Dermis blood vessel endothelial cell (primary cell): ENCODE measurements at regions not wholly inside any gene's neighbourhood (a gene's known extent, or its start where the extent isn't known, plus 50 kb on each side); places are given as distances from the start of the nearest gene placed in this dataset.
"Not testable (repeated sequence)": the region's sequence is repeated elsewhere in the genome, so short reads cannot be mapped to it uniquely, and the experiment has no call there.

Experiments used
- DNase-seq: peaks from one replicate; pipeline ENCODE4 v3.0.0; 2010

DNA sequence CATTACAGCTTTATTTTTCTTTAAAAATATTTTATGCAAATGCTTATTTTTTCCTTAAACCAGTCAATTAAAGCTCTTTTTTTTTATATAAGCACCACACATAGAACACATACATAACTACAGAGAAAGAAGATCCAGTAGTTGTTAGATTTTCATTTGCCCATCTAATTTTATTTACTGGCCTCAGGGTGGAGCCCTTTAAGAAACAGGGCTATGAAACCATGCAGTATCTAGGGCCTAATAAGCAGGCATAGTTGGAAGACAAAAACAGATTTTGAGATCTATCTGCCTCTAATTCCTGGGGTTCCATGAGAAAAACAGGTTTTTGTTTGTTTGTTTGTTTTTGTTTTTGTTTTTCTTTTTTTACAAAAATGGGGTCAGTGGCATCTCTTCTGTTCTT, 120.6 kb downstream of the BCHE start:
- DNase-seq, result no peak

DNA sequence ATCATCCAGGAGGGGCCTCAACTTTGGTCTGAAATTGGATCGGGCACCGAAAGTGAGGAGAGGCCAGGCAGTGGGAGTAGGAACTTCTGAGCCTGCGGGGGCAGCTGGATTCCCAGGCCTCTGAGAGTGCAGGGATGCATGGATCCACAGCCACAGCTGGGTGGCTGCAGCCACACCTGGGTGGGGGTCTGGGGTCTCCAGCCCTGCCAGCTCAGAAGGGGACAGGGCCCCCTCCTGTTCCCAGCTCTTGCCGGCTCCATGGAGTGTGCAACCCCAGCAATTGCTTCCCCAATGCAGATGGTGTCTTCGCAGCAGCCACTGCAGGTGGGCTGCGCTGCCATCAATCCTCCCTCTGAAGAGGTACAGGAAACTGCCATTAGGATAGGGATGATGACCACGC, 123.7 kb downstream of the BCHE start:
- no peak for DNase-seq

- DNase-seq, result no peak
Observed at GRCh38 chr3:165712382-165712781, 124.8 kb downstream of the BCHE start.

DNA sequence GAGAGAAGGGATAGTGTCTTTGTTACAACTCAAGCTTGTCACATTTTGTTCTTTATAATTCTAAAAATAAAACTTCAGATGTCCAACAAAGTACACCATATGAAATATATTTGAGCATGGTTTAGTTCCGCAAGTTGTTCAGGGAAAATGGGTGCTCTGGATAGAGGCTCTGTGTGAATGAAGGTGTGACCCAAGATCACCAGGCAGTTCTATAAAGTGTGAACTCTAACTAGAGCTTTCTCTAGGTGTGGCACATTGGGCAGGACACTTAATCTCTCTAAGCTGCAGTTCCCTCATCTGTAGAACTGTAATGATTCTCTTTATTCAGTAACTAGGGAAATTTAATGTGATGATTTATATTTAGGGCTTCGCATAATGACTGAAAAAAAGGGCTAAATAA, 139.3 kb downstream of the BCHE start:
- no peak for DNase-seq

GRCh38 chr3:165696496-165696895, 140.7 kb downstream of the BCHE start:
- no peak for DNase-seq

DNA sequence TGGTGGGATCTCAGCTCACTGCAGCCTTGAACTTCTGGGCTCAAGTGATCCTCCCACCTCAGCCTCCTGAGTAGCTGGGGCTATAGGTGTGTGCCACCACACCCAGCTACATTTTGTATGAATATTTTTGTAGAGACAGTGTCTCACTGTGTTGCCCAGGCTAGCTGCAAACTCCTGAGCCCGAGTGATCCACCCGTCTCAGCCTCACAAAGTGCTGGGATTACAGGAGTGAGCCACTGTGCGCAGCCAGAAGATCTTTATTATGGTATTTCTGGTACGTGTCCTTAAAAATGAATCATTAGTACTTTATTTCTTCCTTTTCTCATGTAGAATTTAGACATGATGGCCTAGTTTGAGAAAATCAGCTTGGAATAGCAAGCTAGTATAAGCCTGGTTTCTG, 153.3 kb downstream of the BCHE start:
- DNase-seq, result no peak

DNA sequence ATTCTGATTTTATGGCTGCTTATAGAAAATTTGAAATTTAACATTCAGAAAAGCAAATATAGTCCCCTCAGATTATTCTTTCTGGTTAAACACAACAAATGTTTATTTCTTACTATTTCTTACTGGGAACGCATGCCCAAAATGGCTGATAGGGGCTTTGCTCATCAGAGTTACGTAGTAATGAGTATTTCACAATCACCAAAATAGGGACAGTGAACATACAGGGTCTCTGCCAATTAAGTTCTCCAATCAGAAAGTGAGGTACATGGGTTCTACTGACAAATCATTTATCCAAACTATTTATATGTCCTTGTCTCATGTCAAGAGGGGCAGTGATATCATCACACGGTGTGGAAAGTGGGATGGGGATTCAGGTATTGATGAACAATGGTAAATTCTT, 154.5 kb downstream of the BCHE start:
- no peak for DNase-seq

- DNase-seq, result no peak
Observed at GRCh38 chr3:165669967-165670366, 167.3 kb downstream of the BCHE start.

GRCh38 chr3:165669504-165669903, 167.7 kb downstream of the BCHE start:
- no peak for DNase-seq

DNA sequence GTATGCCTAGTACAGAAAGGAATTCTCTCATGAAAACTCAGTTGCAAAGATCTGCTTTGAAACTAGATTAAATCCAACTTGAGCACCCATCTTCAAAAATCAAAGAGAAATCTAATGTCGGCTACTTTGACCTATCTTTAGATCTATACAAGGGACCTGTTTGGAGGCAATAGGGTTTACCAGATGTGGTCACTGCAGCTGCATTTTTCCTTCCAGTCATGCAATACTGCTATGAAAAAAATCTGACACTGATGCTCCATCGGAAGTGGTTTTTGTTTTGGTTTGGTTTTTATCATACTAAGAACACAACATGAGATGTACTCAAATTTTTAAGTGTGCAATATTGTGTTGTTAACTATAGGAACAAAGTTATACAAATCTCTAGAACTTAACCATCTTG, 169.5 kb downstream of the BCHE start:
- no peak for DNase-seq

DNA sequence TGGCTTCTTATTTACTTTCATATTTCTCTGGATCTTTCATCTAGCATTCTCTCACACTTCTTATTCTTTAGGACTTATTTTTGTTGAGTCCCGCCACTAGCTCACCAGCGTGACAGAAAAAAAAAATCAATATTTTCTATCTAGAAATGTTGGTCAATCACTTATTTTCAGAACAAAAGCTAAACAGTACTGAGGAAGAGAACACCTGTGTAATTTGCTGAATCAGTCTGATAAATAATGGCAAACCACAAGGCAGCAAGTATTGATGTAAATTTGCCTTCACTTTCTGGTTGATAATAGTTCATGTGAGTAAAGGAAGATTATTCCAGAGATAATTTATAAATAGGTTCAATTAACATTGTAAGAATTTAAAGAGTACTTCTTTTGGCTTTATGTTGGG, 179.2 kb downstream of the BCHE start:
- no peak for DNase-seq

DNA sequence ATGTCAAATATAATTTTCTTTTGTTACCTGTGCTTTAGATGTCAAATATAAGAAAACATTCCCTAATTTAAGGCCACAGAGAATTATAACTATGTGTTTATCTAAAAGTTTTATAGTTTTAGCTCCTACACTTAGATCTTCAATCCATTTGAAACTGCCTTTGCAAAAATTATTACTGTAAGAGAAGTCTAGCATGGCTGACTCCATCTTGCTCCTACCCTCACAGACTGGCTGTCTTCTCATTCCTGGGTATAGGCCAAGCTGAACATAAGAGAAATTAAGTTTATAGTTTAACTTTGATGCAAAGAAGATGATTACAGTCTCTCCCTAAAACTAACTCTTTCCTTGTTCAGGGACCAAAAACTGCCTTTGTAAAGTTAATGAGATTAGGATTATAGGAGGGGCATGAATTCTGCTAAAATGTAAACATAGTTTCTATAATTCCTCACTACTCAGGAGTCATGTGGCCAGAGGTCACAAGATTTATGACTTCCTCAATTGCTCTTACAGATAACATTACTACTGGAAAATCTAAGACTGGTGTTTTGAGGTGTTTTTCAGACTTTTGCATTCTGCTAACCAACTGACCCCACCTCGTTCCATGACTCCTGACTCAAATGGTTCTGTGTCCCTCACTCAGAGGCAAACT, 184.0 kb downstream of the BCHE start:
- no peak for DNase-seq

DNA sequence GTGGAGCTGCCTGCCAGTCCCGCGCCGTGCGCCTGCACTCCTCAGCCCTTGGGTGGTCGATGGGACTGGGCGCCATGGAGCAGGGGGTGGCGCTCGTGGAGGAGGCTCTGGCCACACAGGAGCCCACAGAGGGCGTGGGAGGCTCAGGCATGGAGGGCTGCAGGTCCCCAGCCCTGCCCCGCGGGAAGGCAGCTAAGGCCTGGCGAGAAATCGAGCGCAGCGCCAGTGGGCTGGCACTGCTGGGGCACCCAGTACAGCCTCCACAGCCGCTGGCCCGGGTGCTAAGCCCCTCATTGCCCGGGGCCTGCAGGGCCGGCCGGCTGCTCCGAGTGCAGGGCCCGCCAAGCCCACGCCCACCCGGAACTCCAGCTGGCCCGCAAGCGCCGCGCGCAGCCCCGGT, 187.9 kb downstream of the BCHE start:
- DNase-seq, result not testable (repeated sequence)

DNA sequence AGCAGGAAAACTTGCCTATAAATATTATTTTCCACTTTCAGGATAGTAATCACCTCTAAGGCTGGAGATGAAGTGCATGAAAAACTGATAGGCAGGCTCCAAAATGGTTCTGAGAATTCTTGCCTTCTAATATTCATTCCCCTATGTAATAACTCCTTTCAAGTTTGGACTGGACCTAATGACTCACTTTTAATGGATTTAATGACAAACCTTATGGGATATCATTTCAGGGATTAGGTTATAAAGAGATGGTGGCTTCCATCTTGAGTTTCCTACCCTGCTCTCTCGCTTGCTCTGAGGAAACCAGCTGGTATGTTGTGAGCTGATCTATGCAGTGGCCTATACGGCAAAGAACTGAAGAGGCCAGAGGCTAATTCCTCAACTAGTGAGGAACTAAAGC, 192.0 kb downstream of the BCHE start:
- no peak for DNase-seq

GRCh38 chr3:165644331-165644730, 192.9 kb downstream of the BCHE start:
- no peak for DNase-seq

- DNase-seq, result peak; percentile 8
Observed at GRCh38 chr3:165643425-165643824, 193.8 kb downstream of the BCHE start.

DNA sequence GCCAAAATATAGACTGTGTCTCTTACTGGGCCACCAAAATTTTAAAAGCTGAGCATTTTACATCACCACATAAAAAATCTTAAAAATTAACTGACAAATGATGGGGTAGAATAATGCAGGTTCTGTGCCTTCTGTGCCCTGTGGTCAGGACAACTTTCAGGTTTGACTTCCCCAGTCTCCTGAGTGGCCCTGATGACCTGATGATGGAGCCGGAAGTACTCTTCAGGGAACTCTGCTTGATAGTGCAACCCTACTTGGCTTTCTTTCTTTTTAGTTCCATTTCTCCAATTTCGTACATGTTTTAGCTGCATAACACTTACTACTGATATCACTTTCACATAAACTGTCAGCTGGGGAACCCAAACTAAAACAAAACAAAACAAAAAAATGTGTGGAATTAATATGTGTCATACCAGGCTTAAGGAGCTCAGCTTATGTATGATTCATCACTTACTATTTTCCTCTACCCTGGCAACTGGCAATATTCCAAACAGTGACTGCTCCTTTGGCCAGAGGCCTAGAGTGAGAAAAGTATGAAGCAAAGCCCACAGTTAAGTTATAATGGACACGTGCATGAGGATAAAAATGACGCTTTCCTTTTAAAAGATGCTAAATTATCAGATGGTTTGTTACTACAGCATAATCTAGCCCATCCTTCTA, 194.3 kb downstream of the BCHE start:
- peak; percentile 89 for DNase-seq

GRCh38 chr3:165641569-165642310, 195.5 kb downstream of the BCHE start:
- peak; percentile 11 for DNase-seq

GRCh38 chr3:165640970-165641369, 196.3 kb downstream of the BCHE start:
- no peak for DNase-seq

- DNase-seq, result no peak
Observed at GRCh38 chr3:165640031-165640430, 197.2 kb downstream of the BCHE start.

DNA sequence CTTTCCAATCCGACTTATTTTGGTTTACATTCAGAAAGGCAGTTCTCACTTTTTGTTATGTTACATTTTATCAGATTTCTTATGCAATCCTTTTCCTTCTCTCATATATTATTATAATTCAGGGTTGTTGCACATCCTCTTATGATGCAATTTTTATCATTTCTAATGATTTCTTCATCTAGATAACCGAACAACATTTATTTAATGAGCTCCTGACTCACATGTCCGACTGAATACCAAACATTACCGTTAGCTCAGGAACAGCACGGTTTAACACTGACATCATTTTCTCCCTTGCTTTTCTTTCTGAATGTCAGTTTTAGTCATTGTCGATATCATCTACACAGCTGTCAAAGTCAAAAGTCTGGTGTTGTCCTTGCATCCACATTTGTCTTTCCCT, 199.2 kb downstream of the BCHE start:
- no peak for DNase-seq

DNA sequence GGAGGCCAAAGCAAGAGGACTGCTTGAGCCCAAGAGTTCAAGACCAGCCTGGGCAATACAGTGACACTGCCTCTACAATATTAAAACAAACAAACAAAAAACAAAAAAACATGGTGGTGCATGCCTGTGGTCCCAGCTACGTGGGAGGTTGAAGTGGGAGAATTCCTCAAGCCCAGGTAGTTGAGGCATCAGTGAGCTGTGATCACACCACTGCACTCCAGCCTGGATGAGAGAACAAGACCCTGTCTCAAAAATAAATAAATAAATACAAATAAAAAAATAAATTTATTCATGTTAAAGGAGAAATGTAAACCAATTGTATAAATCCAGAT, 200.6 kb downstream of the BCHE start:
- DNase-seq, result no peak

- no peak for DNase-seq
Observed at GRCh38 chr3:165635791-165636683, 201.2 kb downstream of the BCHE start.
